Keratinocyte (primary cell): ENCODE measurements at regions not wholly inside any gene's neighbourhood (a gene's known extent, or its start where the extent isn't known, plus 50 kb on each side); places are given as distances from the start of the nearest gene placed in this dataset.

Experiments used
- DNase-seq: peaks from one replicate; pipeline ENCODE4 v3.0.0-alpha.2; 2011; ENCODE audit warnings: low read depth, missing footprints, low spot score
- FAIRE-seq: peaks from 2 replicates; lab custom pipeline; 2011; peaks lifted over from hg19 to GRCh38; lab: Jason Lieb, UNC
- H2AFZ ChIP-seq: 2 replicates; pipeline ENCODE4 v1.6.0; 2012; ENCODE audit warnings: low read length, control low read depth, inconsistent platforms; ENCODE audit not compliant: control insufficient read depth
- H3K27ac ChIP-seq: 2 replicates; pipeline ENCODE4 v1.5.1; 2011; ENCODE audit warnings: low read length; ENCODE audit not compliant: control insufficient read depth, insufficient read depth
- H3K27me3 ChIP-seq: 3 replicates; pipeline ENCODE4 v1.6.0; 2011; ENCODE audit warnings: low read length; ENCODE audit not compliant: control insufficient read depth, insufficient read depth; ENCODE audit errors: extremely low read depth
- H3K36me3 ChIP-seq, 2 experiments: 2 replicates in 1 of 2; 3 replicates in 1 of 2; pipeline ENCODE4 v1.5.1; 2011; ENCODE audit warnings: low read length in 2 of 2, mild to moderate bottlenecking in 1 of 2; ENCODE audit not compliant: control insufficient read depth in 2 of 2, insufficient read depth in 2 of 2; ENCODE audit errors: extremely low read depth in 1 of 2
- H3K4me1 ChIP-seq: 3 replicates; pipeline ENCODE4 v1.5.1; 2011; ENCODE audit warnings: low read length; ENCODE audit not compliant: control insufficient read depth, insufficient read depth; ENCODE audit errors: extremely low read depth
- H3K4me2 ChIP-seq: 3 replicates; pipeline ENCODE4 v1.6.0; 2011; ENCODE audit warnings: low read depth, low read length; ENCODE audit not compliant: control insufficient read depth, insufficient read depth; ENCODE audit errors: extremely low read depth
- H3K4me3 ChIP-seq, 3 experiments: fragments of 200-600 bp in 1 of 3; sonication (generic) in 1 of 3; 2 replicates in 2 of 3; 3 replicates in 1 of 3; pipeline ENCODE4 v1.5.1; 2011 to 2016; ENCODE audit warnings: low read length in 3 of 3, mild to moderate bottlenecking in 3 of 3, control low read depth in 2 of 3, inconsistent platforms in 1 of 3, low read depth in 1 of 3, mixed read lengths in 1 of 3, mixed run types in 1 of 3, moderate library complexity in 1 of 3; ENCODE audit not compliant: control insufficient read depth in 2 of 3, insufficient read depth in 2 of 3; ENCODE audit errors: extremely low read depth in 1 of 3
- H3K79me2 ChIP-seq: 2 replicates; pipeline ENCODE4 v1.6.0; 2012; ENCODE audit warnings: low read length; ENCODE audit not compliant: control insufficient read depth, insufficient read depth
- H3K9ac ChIP-seq: 3 replicates; pipeline ENCODE4 v1.6.0; 2011; ENCODE audit warnings: low read length; ENCODE audit not compliant: control insufficient read depth, insufficient read depth; ENCODE audit errors: extremely low read depth
- H3K9me1 ChIP-seq: 3 replicates; pipeline ENCODE4 v1.6.0; 2011; ENCODE audit warnings: low read length; ENCODE audit not compliant: control insufficient read depth, insufficient read depth; ENCODE audit errors: extremely low read depth
- H3K9me3 ChIP-seq: 2 replicates; pipeline ENCODE4 v1.5.1; 2012; ENCODE audit warnings: low read depth, low read length; ENCODE audit not compliant: control insufficient read depth
- H4K20me1 ChIP-seq: 3 replicates; pipeline ENCODE4 v1.6.0; 2011; ENCODE audit warnings: low read length; ENCODE audit not compliant: control insufficient read depth, insufficient read depth; ENCODE audit errors: extremely low read depth
- CTCF ChIP-seq, 3 experiments: IDR thresholded peaks in 1 of 3; conservative IDR thresholded peaks in 1 of 3; optimal IDR thresholded peaks in 1 of 3; 2 replicates in 2 of 3; 3 replicates in 1 of 3; pipeline versions ENCODE3 to v1.5.1; 2011; ENCODE audit warnings: low read length in 3 of 3, mild to moderate bottlenecking in 3 of 3, moderate library complexity in 2 of 3, control low read depth in 1 of 3, inconsistent platforms in 1 of 3; ENCODE audit not compliant: insufficient read depth in 2 of 3; ENCODE audit errors: extremely low read depth in 1 of 3
- EZH2 ChIP-seq: IDR thresholded peaks from one replicate; pipeline ENCODE4 v1.6.1; 2012; ENCODE audit warnings: inconsistent platforms, mild to moderate bottlenecking, low read length, moderate library complexity
- dilution Hi-C: fragments of 300-500 bp; cut with MboI; formaldehyde crosslinking; loops from one replicate; pipeline ENCODE4 v1.7.0; 2020; ENCODE audit warnings: low sequenced_read_pairs; ENCODE audit not compliant: extremely low pct_ligation_motif_present

GRCh38 chr12:74903522-74903921 is 306.1 kb downstream of the KCNC2 start:
- dilution Hi-C loops: no loop called here
- TF ChIP-seq CTCF (optimal IDR thresholded peaks at IDR 0.05 in 1 of 3, IDR thresholded peaks at IDR 0.05 in 1 of 3, conservative IDR thresholded peaks at IDR 0.05 in 1 of 3; ENCODE audit: extremely low read depth in 1 of 3, insufficient read depth in 2 of 3, low read length in 3 of 3): peak; percentile 22 to 52 (median 40)
- TF ChIP-seq EZH2: no peak
- Histone ChIP-seq H3K4me1 (no peaks in the 10 kb centered on the region), H3K9ac (no peak overlapping the region), H3K9me1 (no peaks in the 10 kb centered on the region), H3K36me3 (no peaks in the 10 kb centered on the region), H2AFZ (no peak overlapping the region), H3K27ac (no peak overlapping the region), H4K20me1 (no peaks in the 10 kb centered on the region), H3K9me3 (no peaks in the 10 kb centered on the region), H3K27me3 (no peaks in the 10 kb centered on the region), H3K4me3 (no peak overlapping the region), H3K79me2 (no peaks in the 10 kb centered on the region), H3K4me2 (no peak overlapping the region)
- FAIRE-seq (no peak), DNase-seq (peak; percentile 0)

- Histone ChIP-seq H3K27me3 (no peaks in the 10 kb centered on the region), H3K4me3 (no peak overlapping the region), H3K27ac (no peak overlapping the region), H3K79me2 (no peaks in the 10 kb centered on the region), H3K9me1 (no peaks in the 10 kb centered on the region), H3K4me1 (no peaks in the 10 kb centered on the region), H3K9me3 (no peaks in the 10 kb centered on the region), H2AFZ (no peak overlapping the region), H3K36me3 (no peaks in the 10 kb centered on the region), H3K9ac (no peak overlapping the region), H3K4me2 (no peak overlapping the region), H4K20me1 (no peaks in the 10 kb centered on the region)
- DNase-seq: no peak
- TF ChIP-seq EZH2 (no peak), CTCF (optimal IDR thresholded peaks at IDR 0.05 in 1 of 3, IDR thresholded peaks at IDR 0.05 in 1 of 3, conservative IDR thresholded peaks at IDR 0.05 in 1 of 3; ENCODE audit: extremely low read depth in 1 of 3, insufficient read depth in 2 of 3, low read length in 3 of 3) (peak in 1 of 3 experiments; percentile 16)
- no peak for FAIRE-seq
- dilution Hi-C loops: no loop called here
These were observed 303.4 kb downstream of the KCNC2 start for GRCh38 chr12:74906224-74906623.
